HFFc6 (cell line): ENCODE measurements at regions not wholly inside any gene's neighbourhood (a gene's known extent, or its start where the extent isn't known, plus 50 kb on each side); places are given as distances from the start of the nearest gene placed in this dataset.

Experiments
- DNase-seq: peaks from one replicate; pipeline ENCODE4 v3.0.0-alpha.2; 2018
- H3K27ac Mint-ChIP-seq: 2 replicates; pipeline ENCODE4 v1.8.0; 2020; ENCODE audit warnings: mild to moderate bottlenecking, mixed read lengths
- H3K27me3 Mint-ChIP-seq: 2 replicates; pipeline ENCODE4 v1.8.0; 2021; ENCODE audit warnings: mild to moderate bottlenecking, moderate library complexity, mixed read lengths; ENCODE audit not compliant: insufficient read depth
- H3K36me3 Mint-ChIP-seq: 2 replicates; pipeline ENCODE4 v1.8.0; 2021; ENCODE audit warnings: low read depth, mixed read lengths
- H3K4me1 Mint-ChIP-seq: 2 replicates; pipeline ENCODE4 v1.8.0; 2020; ENCODE audit warnings: low read depth, mixed read lengths
- H3K4me3 Mint-ChIP-seq: 2 replicates; pipeline ENCODE4 v1.8.0; 2020; ENCODE audit warnings: mild to moderate bottlenecking, moderate library complexity, mixed read lengths
- H3K9me3 Mint-ChIP-seq: 2 replicates; pipeline ENCODE4 v1.8.0; 2020; ENCODE audit warnings: mild to moderate bottlenecking, mixed read lengths
- CTCF ChIP-seq: fragments of 200-600 bp; sonication (generic); IDR thresholded peaks from 2 replicates; pipeline ENCODE4 v1.5.0; 2021; ENCODE audit warnings: antibody characterized with exemption, mild to moderate bottlenecking

DNA sequence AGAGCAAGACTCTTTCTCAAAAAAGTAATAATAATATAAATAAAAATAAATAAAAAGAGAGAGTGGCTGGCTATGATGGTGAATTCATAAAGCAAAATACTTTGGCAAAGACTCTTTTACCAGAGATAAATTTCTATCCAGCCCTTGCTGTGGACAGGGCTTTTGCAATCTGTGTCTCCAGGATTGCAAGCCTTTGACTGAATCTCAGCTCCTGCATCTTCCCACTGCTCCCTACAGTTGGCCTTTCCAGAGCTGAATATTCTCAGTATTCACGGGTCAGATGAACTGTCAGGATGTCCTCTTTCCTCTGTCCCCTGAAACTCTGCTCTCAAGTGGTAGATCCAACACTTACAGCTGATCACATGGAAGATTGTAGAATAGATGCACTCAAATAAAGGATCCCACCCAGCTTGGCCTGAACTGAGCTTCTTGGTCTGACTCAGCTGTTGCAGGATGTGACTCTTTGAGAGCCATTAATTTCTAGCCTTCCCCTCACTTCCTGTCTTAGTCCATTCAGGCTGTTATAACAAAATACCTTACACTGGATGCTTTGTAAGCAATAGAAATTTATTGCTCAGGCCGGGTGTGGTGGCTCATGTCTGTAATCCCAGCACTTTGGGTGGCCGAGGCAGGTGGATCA, 123.4 kb upstream of the GUCY1A1 start:
- DNase-seq: peak; percentile 31
- Mint-ChIP-seq H3K9me3 (peaks cover 12% of the 10 kb centered on the region), H3K4me3 (no peak overlapping the region), H3K36me3 (no peaks in the 10 kb centered on the region; the same call in 1 of the 2 replicates), H3K27ac (no peak overlapping the region), H3K27me3 (no peaks in the 10 kb centered on the region), H3K4me1 (no peaks in the 10 kb centered on the region)
- TF ChIP-seq CTCF: no peak

DNA sequence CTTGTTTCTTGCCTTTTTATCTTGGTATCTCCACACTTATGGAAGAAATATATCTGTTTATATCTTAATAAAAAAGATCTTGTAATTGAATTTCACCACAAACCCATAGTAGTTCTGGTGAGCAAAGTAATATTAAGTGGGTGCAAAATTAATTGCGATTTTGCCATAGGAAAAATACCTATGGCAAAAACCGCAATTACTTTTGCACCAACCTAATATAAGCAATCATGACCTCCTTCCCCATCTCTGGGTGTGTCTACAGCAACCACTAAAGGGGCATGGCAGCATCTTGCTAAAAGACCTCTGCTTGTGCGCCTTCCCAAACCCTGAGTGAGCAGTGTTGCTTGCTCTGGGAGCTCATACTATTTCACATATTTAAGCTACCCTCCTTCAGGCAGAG, 124.2 kb upstream of the GUCY1A1 start:
- TF ChIP-seq CTCF: no peak
- DNase-seq: no peak
- Mint-ChIP-seq H3K4me1 (no peaks in the 10 kb centered on the region), H3K36me3 (no peaks in the 10 kb centered on the region; the same call in 1 of the 2 replicates), H3K9me3 (peaks cover 10% of the 10 kb centered on the region; the same call in 1 of the 2 replicates), H3K27ac (no peak overlapping the region), H3K4me3 (no peak overlapping the region), H3K27me3 (no peaks in the 10 kb centered on the region)

GRCh38 chr4:155541716-155542115, 124.9 kb upstream of the GUCY1A1 start:
- TF ChIP-seq CTCF: no peak
- no peak for DNase-seq
- Mint-ChIP-seq H3K27ac (no peak overlapping the region), H3K9me3 (peaks cover 7% of the 10 kb centered on the region; the same call in 1 of the 2 replicates), H3K4me3 (no peak overlapping the region), H3K36me3 (no peaks in the 10 kb centered on the region; the same call in 1 of the 2 replicates), H3K4me1 (no peaks in the 10 kb centered on the region), H3K27me3 (no peaks in the 10 kb centered on the region)

DNA sequence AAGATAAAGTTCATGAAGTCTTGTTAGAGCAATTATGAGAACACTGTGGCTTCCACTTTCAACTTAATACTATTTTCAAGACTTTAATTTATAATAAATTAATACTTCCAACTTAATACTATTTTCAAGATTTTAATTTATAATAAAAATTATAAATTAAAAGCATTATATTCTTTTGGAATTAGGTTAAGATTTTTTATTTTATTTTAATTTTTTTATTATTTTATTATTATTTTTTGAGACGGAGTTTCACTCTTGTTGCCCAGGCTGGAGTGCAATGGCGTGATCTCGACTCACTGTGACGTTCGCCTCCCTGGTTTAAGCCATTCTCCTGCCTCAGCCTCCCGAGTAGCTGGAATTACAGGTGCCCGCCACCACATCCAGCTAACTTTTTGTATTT, 126.0 kb upstream of the GUCY1A1 start:
- Mint-ChIP-seq H3K27me3 (no peaks in the 10 kb centered on the region), H3K4me3 (no peak overlapping the region), H3K36me3 (no peaks in the 10 kb centered on the region; the same call in 1 of the 2 replicates), H3K4me1 (no peaks in the 10 kb centered on the region), H3K27ac (no peak overlapping the region), H3K9me3 (peaks cover 7% of the 10 kb centered on the region; the same call in 1 of the 2 replicates)
- DNase-seq: no peak
- TF ChIP-seq CTCF: no peak

- Mint-ChIP-seq H3K27ac (no peak overlapping the region), H3K36me3 (no peaks in the 10 kb centered on the region; the same call in 1 of the 2 replicates), H3K4me1 (no peaks in the 10 kb centered on the region), H3K9me3 (peaks cover 7% of the 10 kb centered on the region; the same call in 1 of the 2 replicates), H3K4me3 (no peak overlapping the region), H3K27me3 (no peaks in the 10 kb centered on the region)
- no peak for TF ChIP-seq CTCF
- no peak for DNase-seq
Observed at GRCh38 chr4:155539746-155540145, 126.9 kb upstream of the GUCY1A1 start.
